ENCODE measurements at regions not wholly inside any gene's neighbourhood (a gene's known extent, or its start where the extent isn't known, plus 50 kb on each side); places are given as distances from the start of the nearest gene placed in this dataset.
"Not testable (repeated sequence)": the region's sequence is repeated elsewhere in the genome, so short reads cannot be mapped to it uniquely, and the experiment has no call there.

- TF ChIP-seq, protein P1, sequence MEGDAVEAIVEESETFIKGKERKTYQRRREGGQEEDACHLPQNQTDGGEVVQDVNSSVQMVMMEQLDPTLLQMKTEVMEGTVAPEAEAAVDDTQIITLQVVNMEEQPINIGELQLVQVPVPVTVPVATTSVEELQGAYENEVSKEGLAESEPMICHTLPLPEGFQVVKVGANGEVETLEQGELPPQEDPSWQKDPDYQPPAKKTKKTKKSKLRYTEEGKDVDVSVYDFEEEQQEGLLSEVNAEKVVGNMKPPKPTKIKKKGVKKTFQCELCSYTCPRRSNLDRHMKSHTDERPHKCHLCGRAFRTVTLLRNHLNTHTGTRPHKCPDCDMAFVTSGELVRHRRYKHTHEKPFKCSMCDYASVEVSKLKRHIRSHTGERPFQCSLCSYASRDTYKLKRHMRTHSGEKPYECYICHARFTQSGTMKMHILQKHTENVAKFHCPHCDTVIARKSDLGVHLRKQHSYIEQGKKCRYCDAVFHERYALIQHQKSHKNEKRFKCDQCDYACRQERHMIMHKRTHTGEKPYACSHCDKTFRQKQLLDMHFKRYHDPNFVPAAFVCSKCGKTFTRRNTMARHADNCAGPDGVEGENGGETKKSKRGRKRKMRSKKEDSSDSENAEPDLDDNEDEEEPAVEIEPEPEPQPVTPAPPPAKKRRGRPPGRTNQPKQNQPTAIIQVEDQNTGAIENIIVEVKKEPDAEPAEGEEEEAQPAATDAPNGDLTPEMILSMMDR (conservative IDR thresholded peaks at IDR 0.05; ENCODE audit: low read length) = not testable (repeated sequence)
- not testable (repeated sequence) for TF ChIP-seq EZH2phosphoT487 (IDR thresholded peaks at IDR 0.05; ENCODE audit: borderline replicate concordance)
These were observed 84.9 kb upstream of the G2E3 start for GRCh38 chr14:30473846-30474696.

Measured in Loucy (cell line).